ENCODE measurements at regions not wholly inside any gene's neighbourhood (a gene's known extent, or its start where the extent isn't known, plus 50 kb on each side); places are given as distances from the start of the nearest gene placed in this dataset.

- no peak for DNase-seq (ENCODE audit: low read depth)
Observed at GRCh38 chr10:57788117-57788516, 479.6 kb downstream of the IPMK start.

- no peak for DNase-seq (ENCODE audit: low read depth)
Observed at GRCh38 chr10:57786850-57787750, 480.6 kb downstream of the IPMK start.

- DNase-seq (ENCODE audit: low read depth) = no peak
Observed at GRCh38 chr10:57786331-57786730, 481.4 kb downstream of the IPMK start.

- DNase-seq (ENCODE audit: low read depth) = no peak
Observed at GRCh38 chr10:57785546-57785945, 482.1 kb downstream of the IPMK start.

- no peak for DNase-seq (ENCODE audit: low read depth)
Observed at GRCh38 chr10:57785068-57785467, 482.6 kb downstream of the IPMK start.

GRCh38 chr10:57776688-57777432 is 490.8 kb downstream of the IPMK start:
- no peak for DNase-seq (ENCODE audit: low read depth)

GRCh38 chr10:57775250-57775649 is 492.4 kb downstream of the IPMK start:
- DNase-seq (ENCODE audit: low read depth) = no peak

GRCh38 chr10:57769298-57769697 is 498.4 kb downstream of the IPMK start:
- DNase-seq (ENCODE audit: low read depth) = no peak

- DNase-seq (ENCODE audit: low read depth) = no peak
Observed at GRCh38 chr10:57759777-57760176, 507.9 kb downstream of the IPMK start.

GRCh38 chr10:57754803-57755202 is 512.9 kb downstream of the IPMK start:
- DNase-seq (ENCODE audit: low read depth) = no peak

- no peak for DNase-seq (ENCODE audit: low read depth)
Observed at GRCh38 chr10:57743711-57744110, 524.0 kb downstream of the IPMK start.

GRCh38 chr10:57741751-57742150 is 525.9 kb downstream of the IPMK start:
- DNase-seq (ENCODE audit: low read depth) = no peak

GRCh38 chr10:57723305-57723704 is 544.4 kb downstream of the IPMK start:
- DNase-seq (ENCODE audit: low read depth) = no peak

GRCh38 chr10:57716884-57717283 is 550.8 kb downstream of the IPMK start:
- DNase-seq (ENCODE audit: low read depth) = peak; percentile 8

GRCh38 chr10:57715233-57715632 is 552.5 kb downstream of the IPMK start:
- DNase-seq (ENCODE audit: low read depth) = no peak

GRCh38 chr10:57707300-57707658 is 560.4 kb downstream of the IPMK start:
- DNase-seq (ENCODE audit: low read depth) = no peak

GRCh38 chr10:57706576-57707299 is 561.0 kb downstream of the IPMK start:
- no peak for DNase-seq (ENCODE audit: low read depth)

- no peak for DNase-seq (ENCODE audit: low read depth)
Observed at GRCh38 chr10:57706016-57706415, 561.7 kb downstream of the IPMK start.

- DNase-seq (ENCODE audit: low read depth) = no peak
Observed at GRCh38 chr10:57699944-57700343, 567.8 kb downstream of the IPMK start.

GRCh38 chr10:57696641-57697040 is 571.1 kb downstream of the IPMK start:
- peak; percentile 75 for DNase-seq (ENCODE audit: low read depth)

- peak; percentile 2 for DNase-seq (ENCODE audit: low read depth)
Observed at GRCh38 chr10:57694956-57695608, 572.6 kb downstream of the IPMK start.
